K562 (cell line): ENCODE measurements at regions not wholly inside any gene's neighbourhood (a gene's known extent, or its start where the extent isn't known, plus 50 kb on each side); places are given as distances from the start of the nearest gene placed in this dataset.

Experiments
- ARNT ChIP-seq, 2 experiments: fragments of 450-650 bp; IDR thresholded peaks; 2 replicates each; pipeline ENCODE4 v1.6.1; 2016; ENCODE audit warnings: mild to moderate bottlenecking in 1 of 2
- ATF4 ChIP-seq: fragments of 450-650 bp; formaldehyde crosslinking; IDR thresholded peaks from 2 replicates; pipeline ENCODE4 v1.4.0; 2022; ENCODE audit warnings: mild to moderate bottlenecking, moderate library complexity
- HDGF ChIP-seq: fragments of 450-650 bp; IDR thresholded peaks from 2 replicates; pipeline ENCODE4 v1.6.1; 2016
- RFX5 ChIP-seq: IDR thresholded peaks from 2 replicates; pipeline ENCODE4 v1.6.1; 2011; ENCODE audit warnings: low read depth, mild to moderate bottlenecking, improper control_type of control experiment, low read length
- STAT6 ChIP-seq: sonication (generic); formaldehyde crosslinking; IDR thresholded peaks from 2 replicates; pipeline ENCODE4 v1.8.1; 2023; ENCODE audit warnings: mild to moderate bottlenecking, missing genetic modification reagents
- SUPT5H ChIP-seq: fragments of 450-650 bp; IDR thresholded peaks from 2 replicates; pipeline ENCODE4 v1.6.1; 2016
- TARDBP ChIP-seq: fragments of 450-650 bp; IDR thresholded peaks from 2 replicates; pipeline ENCODE4 v1.6.1; 2016
- ZFP91 ChIP-seq: sonication (generic); formaldehyde crosslinking; IDR thresholded peaks from 2 replicates; pipeline ENCODE4 v1.8.0; 2022; ENCODE audit warnings: mild to moderate bottlenecking, missing genetic modification reagents
- ZNF444 ChIP-seq: fragments of 250-450 bp; sonication (Bioruptor Pico); IDR thresholded peaks from 2 replicates; pipeline ENCODE4 v1.4.0; 2020; ENCODE audit warnings: mild to moderate bottlenecking, moderate library complexity
- ZSCAN29 ChIP-seq: fragments of 450-650 bp; IDR thresholded peaks from 2 replicates; pipeline ENCODE4 v1.6.1; 2017

- TF ChIP-seq ARNT (IDR thresholded peaks at IDR 0.05), result no peak
- no peak for TF ChIP-seq ATF4 (CRISPR knock-in tag)
- no peak for TF ChIP-seq SUPT5H
- no peak for TF ChIP-seq STAT6 (CRISPR knock-in tag)
- no peak for TF ChIP-seq ZFP91 (CRISPR knock-in tag)
- no peak for TF ChIP-seq TARDBP
- no peak for TF ChIP-seq RFX5
- no peak for TF ChIP-seq HDGF
- no peak for TF ChIP-seq ZSCAN29
- TF ChIP-seq ZNF444 (CRISPR knock-in tag), result no peak
- TF ChIP-seq, all 486 proteins: peak for 0
Measured at GRCh38 chr20:11451793-11452291, 465.9 kb upstream of the BTBD3 start (continued).
